ENCODE measurements at regions not wholly inside any gene's neighbourhood (a gene's known extent, or its start where the extent isn't known, plus 50 kb on each side); places are given as distances from the start of the nearest gene placed in this dataset.

GRCh38 chr9:81861644-81862043, 66.6 kb upstream of the SPATA31D4 start:
- TF ChIP-seq, protein P1, sequence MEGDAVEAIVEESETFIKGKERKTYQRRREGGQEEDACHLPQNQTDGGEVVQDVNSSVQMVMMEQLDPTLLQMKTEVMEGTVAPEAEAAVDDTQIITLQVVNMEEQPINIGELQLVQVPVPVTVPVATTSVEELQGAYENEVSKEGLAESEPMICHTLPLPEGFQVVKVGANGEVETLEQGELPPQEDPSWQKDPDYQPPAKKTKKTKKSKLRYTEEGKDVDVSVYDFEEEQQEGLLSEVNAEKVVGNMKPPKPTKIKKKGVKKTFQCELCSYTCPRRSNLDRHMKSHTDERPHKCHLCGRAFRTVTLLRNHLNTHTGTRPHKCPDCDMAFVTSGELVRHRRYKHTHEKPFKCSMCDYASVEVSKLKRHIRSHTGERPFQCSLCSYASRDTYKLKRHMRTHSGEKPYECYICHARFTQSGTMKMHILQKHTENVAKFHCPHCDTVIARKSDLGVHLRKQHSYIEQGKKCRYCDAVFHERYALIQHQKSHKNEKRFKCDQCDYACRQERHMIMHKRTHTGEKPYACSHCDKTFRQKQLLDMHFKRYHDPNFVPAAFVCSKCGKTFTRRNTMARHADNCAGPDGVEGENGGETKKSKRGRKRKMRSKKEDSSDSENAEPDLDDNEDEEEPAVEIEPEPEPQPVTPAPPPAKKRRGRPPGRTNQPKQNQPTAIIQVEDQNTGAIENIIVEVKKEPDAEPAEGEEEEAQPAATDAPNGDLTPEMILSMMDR (conservative IDR thresholded peaks at IDR 0.05; ENCODE audit: low read depth, low read length), result no peak
- no peak for TF ChIP-seq EZH2 (IDR thresholded peaks at IDR 0.05; ENCODE audit: borderline replicate concordance, low read depth, low read length, poor library complexity, severe bottlenecking)
